Endothelial cell of umbilical vein (primary cell): ENCODE measurements at regions not wholly inside any gene's neighbourhood (a gene's known extent, or its start where the extent isn't known, plus 50 kb on each side); places are given as distances from the start of the nearest gene placed in this dataset.

Experiments used
- BruUV-seq: library from RNA; stranded (reverse); fragments of 400-500 nt; replicated peaks from 2 replicates; lab custom pipeline; 2021; lab: Mats Ljungman, UMichigan
- CTCF ChIA-PET: fragments of 300-600, 350-600 bp; sonication (Branson Sonifier 250); formaldehyde crosslinking; loops from one replicate; lab custom pipeline; 2021; ENCODE audit warnings: antibody characterized with exemption, inconsistent platforms; lab: Charles Lee
- POLR2A ChIA-PET: fragments of 300-600, 350-600 bp; sonication (Branson Sonifier 250); formaldehyde crosslinking; loops from one replicate; lab custom pipeline; 2021; ENCODE audit warnings: antibody characterized with exemption, inconsistent platforms; lab: Charles Lee
- DNase-seq: peaks from one replicate; pipeline ENCODE4 v3.0.0-alpha.2; 2011; ENCODE audit warnings: low read depth, low spot score
- FAIRE-seq: peaks from 2 replicates; lab custom pipeline; 2011; peaks lifted over from hg19 to GRCh38; lab: Jason Lieb, UNC
- H2AFZ ChIP-seq: 2 replicates; pipeline ENCODE4 v1.6.0; 2012; ENCODE audit warnings: low read depth, low read length, control low read depth, inconsistent platforms
- H3K27ac ChIP-seq: 2 replicates; pipeline ENCODE4 v1.5.1; 2011; ENCODE audit warnings: low read depth, mild to moderate bottlenecking, control low read depth, low read length, moderate library complexity; ENCODE audit not compliant: insufficient read depth
- H3K27me3 ChIP-seq, 2 experiments: 2 replicates each; pipeline versions ENCODE4 v1.6.0 to v1.6.1; 2011; ENCODE audit warnings: low read length in 2 of 2, mixed read lengths in 1 of 2; ENCODE audit not compliant: control insufficient read depth in 2 of 2, insufficient read depth in 2 of 2
- H3K36me3 ChIP-seq, 2 experiments: 2 replicates in 1 of 2; 3 replicates in 1 of 2; pipeline ENCODE4 v1.5.1; 2011; ENCODE audit warnings: low read length in 2 of 2, mild to moderate bottlenecking in 1 of 2, moderate library complexity in 1 of 2; ENCODE audit not compliant: control insufficient read depth in 2 of 2, insufficient read depth in 2 of 2; ENCODE audit errors: extremely low read depth in 1 of 2
- H3K4me1 ChIP-seq: 3 replicates; pipeline ENCODE4 v1.5.1; 2011; ENCODE audit warnings: mild to moderate bottlenecking, low read length; ENCODE audit not compliant: control insufficient read depth, insufficient read depth; ENCODE audit errors: extremely low read depth
- H3K4me2 ChIP-seq: 2 replicates; pipeline ENCODE4 v1.6.1; 2011; ENCODE audit warnings: low read length, control low read depth, mixed read lengths; ENCODE audit not compliant: insufficient read depth
- H3K4me3 ChIP-seq, 3 experiments: fragments of 200-600 bp in 1 of 3; sonication (generic), shearing (Covaris generic) in 1 of 3; replicated peaks in 1 of 3; 2 replicates each; pipeline ENCODE4 v1.5.1; 2011 to 2016; ENCODE audit warnings: control low read depth in 3 of 3, low read length in 3 of 3, mild to moderate bottlenecking in 2 of 3, inconsistent platforms in 1 of 3, low read depth in 1 of 3, moderate library complexity in 1 of 3; ENCODE audit not compliant: insufficient read depth in 1 of 3
- H3K79me2 ChIP-seq: 2 replicates; pipeline ENCODE4 v1.6.0; 2012; ENCODE audit warnings: low read length, inconsistent platforms; ENCODE audit not compliant: control insufficient read depth, insufficient read depth
- H3K9ac ChIP-seq: replicated peaks from 2 replicates; pipeline ENCODE3; 2011; ENCODE audit warnings: low read length, control low read depth; ENCODE audit not compliant: insufficient read depth; ENCODE audit errors: extremely low read depth
- H3K9me1 ChIP-seq: replicated peaks from 3 replicates; pipeline ENCODE4 v1.6.0; 2011; ENCODE audit warnings: mild to moderate bottlenecking, low read length; ENCODE audit not compliant: control insufficient read depth, insufficient read depth; ENCODE audit errors: extremely low read depth
- H3K9me3 ChIP-seq: replicated peaks from 2 replicates; pipeline ENCODE4 v1.5.1; 2012; ENCODE audit warnings: low read length, inconsistent platforms; ENCODE audit not compliant: control insufficient read depth, insufficient read depth
- H4K20me1 ChIP-seq: replicated peaks from 2 replicates; pipeline ENCODE3; 2011; ENCODE audit warnings: mild to moderate bottlenecking, low read length; ENCODE audit not compliant: control insufficient read depth, insufficient read depth; ENCODE audit errors: extremely low read depth
- EZH2 ChIP-seq: IDR thresholded peaks from 2 replicates; pipeline ENCODE4 v1.6.1; 2012; ENCODE audit warnings: borderline replicate concordance, low read depth, mild to moderate bottlenecking, moderate library complexity, low read length, inconsistent platforms; ENCODE audit not compliant: severe bottlenecking
- FOS ChIP-seq: IDR thresholded peaks from 2 replicates; pipeline ENCODE4 v1.6.1; 2011; ENCODE audit warnings: mild to moderate bottlenecking, low read length, moderate library complexity, borderline replicate concordance; ENCODE audit not compliant: insufficient read depth
- GATA2 ChIP-seq: IDR thresholded peaks from 2 replicates; pipeline ENCODE4 v1.7.0; 2011; ENCODE audit warnings: low read depth, mild to moderate bottlenecking, moderate library complexity, mixed read lengths, low read length; ENCODE audit not compliant: insufficient read length, insufficient read depth
- JUN ChIP-seq: IDR thresholded peaks from 2 replicates; pipeline ENCODE4 v1.6.1; 2011; ENCODE audit warnings: borderline replicate concordance, low read depth; ENCODE audit not compliant: insufficient read length, insufficient read depth
- MYC ChIP-seq: IDR thresholded peaks from one replicate; pipeline ENCODE4 v1.6.1; 2011; ENCODE audit warnings: mild to moderate bottlenecking, low read depth, low read length
- POLR2A ChIP-seq: IDR thresholded peaks from 2 replicates; pipeline ENCODE4 v1.6.1; 2012; ENCODE audit warnings: low read depth, mild to moderate bottlenecking, control low read depth, low read length
- POLR2AphosphoS5 ChIP-seq: IDR thresholded peaks from 2 replicates; pipeline ENCODE4 v1.6.1; 2012; ENCODE audit warnings: low read depth, mild to moderate bottlenecking, control low read depth, low read length, moderate library complexity; ENCODE audit not compliant: insufficient read depth
- dilution Hi-C: fragments of 300-500 bp; cut with MboI; formaldehyde crosslinking; loops from one replicate; pipeline ENCODE4 v1.15.0; 2019; ENCODE audit warnings: low sequenced_read_pairs; ENCODE audit not compliant: extremely low pct_ligation_motif_present
- intact Hi-C: fragments of 100-400 bp; cut with micrococcal nuclease; formaldehyde crosslinking; loops from one replicate; pipeline ENCODE4 v1.10.0; 2022
- TF ChIP-seq, protein P1 (sequence below), 2 donors: IDR thresholded peaks; 1 replicate in 1 of 2; 2 replicates in 1 of 2; pipeline ENCODE4 v1.5.1; 2011; ENCODE audit warnings: low read length in 2 of 2, mild to moderate bottlenecking in 2 of 2, moderate library complexity in 2 of 2, control low read depth in 1 of 2, inconsistent platforms in 1 of 2, low read depth in 1 of 2; ENCODE audit not compliant: insufficient read depth in 1 of 2; ENCODE audit errors: extremely low read depth in 1 of 2
- TF ChIP-seq, protein P2 (sequence below): IDR thresholded peaks from 2 replicates; pipeline ENCODE4 v1.6.1; 2011; ENCODE audit not compliant: insufficient read depth, insufficient read length

DNA sequence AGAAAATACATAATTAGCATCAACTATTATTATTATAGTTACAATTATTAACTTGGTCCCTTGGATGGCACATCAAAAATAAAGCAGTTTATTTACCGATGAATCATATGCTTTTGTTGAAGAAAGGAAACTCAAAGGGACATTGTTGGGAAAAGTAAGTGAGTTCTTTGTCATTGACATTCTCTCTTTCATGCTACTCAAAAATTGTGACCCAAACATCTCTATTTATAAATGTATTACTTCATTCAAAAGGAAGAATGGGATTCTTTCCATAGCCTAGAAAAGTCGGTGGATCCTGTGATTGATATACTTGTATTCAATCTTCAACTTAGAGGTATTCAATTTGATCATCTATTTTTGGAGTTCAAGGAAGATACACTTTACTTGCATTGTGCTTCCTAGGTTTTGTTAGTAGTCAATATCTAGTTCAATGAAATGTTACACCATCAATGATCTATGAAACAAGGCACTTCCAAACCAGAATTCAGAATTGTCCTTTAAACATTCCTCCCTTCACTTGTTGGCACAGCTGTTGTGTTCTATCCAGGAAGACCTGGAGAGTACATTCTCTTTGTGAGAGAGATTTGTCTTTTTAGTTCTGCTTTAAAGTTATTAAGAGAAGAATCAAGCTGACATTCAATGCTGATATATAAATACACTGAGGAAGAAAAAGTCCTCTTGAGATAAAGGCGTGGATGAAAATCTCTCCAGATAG is 235.2 kb downstream of the TMEM26 start:
- H3K36me3 ChIP-seq = no peaks in the 10 kb centered on the region
- H4K20me1 ChIP-seq = no peaks in the 10 kb centered on the region
- H2AFZ ChIP-seq = no peak overlapping the region
- H3K27ac ChIP-seq = no peak overlapping the region
- TF ChIP-seq MYC = no peak
- TF ChIP-seq, protein P1, sequence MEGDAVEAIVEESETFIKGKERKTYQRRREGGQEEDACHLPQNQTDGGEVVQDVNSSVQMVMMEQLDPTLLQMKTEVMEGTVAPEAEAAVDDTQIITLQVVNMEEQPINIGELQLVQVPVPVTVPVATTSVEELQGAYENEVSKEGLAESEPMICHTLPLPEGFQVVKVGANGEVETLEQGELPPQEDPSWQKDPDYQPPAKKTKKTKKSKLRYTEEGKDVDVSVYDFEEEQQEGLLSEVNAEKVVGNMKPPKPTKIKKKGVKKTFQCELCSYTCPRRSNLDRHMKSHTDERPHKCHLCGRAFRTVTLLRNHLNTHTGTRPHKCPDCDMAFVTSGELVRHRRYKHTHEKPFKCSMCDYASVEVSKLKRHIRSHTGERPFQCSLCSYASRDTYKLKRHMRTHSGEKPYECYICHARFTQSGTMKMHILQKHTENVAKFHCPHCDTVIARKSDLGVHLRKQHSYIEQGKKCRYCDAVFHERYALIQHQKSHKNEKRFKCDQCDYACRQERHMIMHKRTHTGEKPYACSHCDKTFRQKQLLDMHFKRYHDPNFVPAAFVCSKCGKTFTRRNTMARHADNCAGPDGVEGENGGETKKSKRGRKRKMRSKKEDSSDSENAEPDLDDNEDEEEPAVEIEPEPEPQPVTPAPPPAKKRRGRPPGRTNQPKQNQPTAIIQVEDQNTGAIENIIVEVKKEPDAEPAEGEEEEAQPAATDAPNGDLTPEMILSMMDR (IDR thresholded peaks at IDR 0.05; ENCODE audit: extremely low read depth in 1 of 2, insufficient read depth in 1 of 2, low read depth in 1 of 2, low read length in 2 of 2) = no peak
- FAIRE-seq (no peak), DNase-seq (no peak)
- no peak overlapping the region for H3K4me2 ChIP-seq
- intact Hi-C loops = no loop called here
- BruUV-seq = no TSS peak
- H3K9me3 ChIP-seq = no peaks in the 10 kb centered on the region
- H3K4me1 ChIP-seq = no peaks in the 10 kb centered on the region
- no peak overlapping the region for H3K9ac ChIP-seq
- H3K79me2 ChIP-seq = no peaks in the 10 kb centered on the region
- no peaks in the 10 kb centered on the region for H3K9me1 ChIP-seq
- POLR2A ChIA-PET = no interaction called here
- H3K4me3 ChIP-seq = no peak overlapping the region
- H3K27me3 ChIP-seq = no peaks in the 10 kb centered on the region
- dilution Hi-C loops = no loop called here
- CTCF ChIA-PET = no interaction called here

DNA sequence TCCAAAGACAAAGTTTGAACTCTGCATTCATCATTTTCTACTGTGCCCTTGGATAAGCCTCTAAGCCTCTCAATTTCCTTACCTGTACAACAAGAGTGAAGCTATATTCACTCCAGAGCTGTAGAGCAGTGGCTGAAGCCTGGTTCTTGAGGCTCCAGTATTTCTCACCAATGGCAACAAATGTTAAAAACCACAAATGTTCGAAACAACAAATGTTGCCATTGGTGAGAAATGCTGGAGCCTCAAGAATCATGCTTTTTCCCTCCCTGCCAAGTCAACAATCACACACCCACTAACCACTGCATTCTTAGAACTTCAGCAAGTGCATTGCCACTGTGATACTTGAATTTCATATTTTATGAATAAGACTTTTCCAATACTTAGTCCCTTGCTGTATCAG is 237.9 kb downstream of the TMEM26 start:
- FAIRE-seq (no peak), DNase-seq (no peak)
- ChIA-PET POLR2A (no interaction called here), CTCF (interaction anchor here (0.8 kb wide), 1 partner anchor 9 kb away, joined by 3 read pairs; no protein-coding TSS in a partner anchor)
- no peak overlapping the region for H3K4me2 ChIP-seq
- no peak overlapping the region for H3K9ac ChIP-seq
- H3K79me2 ChIP-seq = no peaks in the 10 kb centered on the region
- no peak overlapping the region for H2AFZ ChIP-seq
- no peaks in the 10 kb centered on the region for H3K9me3 ChIP-seq
- TF ChIP-seq, protein P1 (IDR thresholded peaks at IDR 0.05; ENCODE audit: extremely low read depth in 1 of 2, insufficient read depth in 1 of 2, low read depth in 1 of 2, low read length in 2 of 2) = no peak
- TF ChIP-seq EZH2 = no peak
- no peak for TF ChIP-seq JUN
- no peak for TF ChIP-seq POLR2AphosphoS5
- no peak for TF ChIP-seq POLR2A
- TF ChIP-seq MYC = no peak
- no peak for TF ChIP-seq FOS
- no peak for TF ChIP-seq GATA2
- TF ChIP-seq, protein P2, sequence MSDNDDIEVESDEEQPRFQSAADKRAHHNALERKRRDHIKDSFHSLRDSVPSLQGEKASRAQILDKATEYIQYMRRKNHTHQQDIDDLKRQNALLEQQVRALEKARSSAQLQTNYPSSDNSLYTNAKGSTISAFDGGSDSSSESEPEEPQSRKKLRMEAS = no peak
- no peaks in the 10 kb centered on the region for H3K4me1 ChIP-seq
- dilution Hi-C loops (no loop called here), intact Hi-C loops (no loop called here)
- no peak overlapping the region for H3K4me3 ChIP-seq
- BruUV-seq = no TSS peak
- H3K27ac ChIP-seq = no peak overlapping the region
- no peaks in the 10 kb centered on the region for H4K20me1 ChIP-seq
- no peaks in the 10 kb centered on the region for H3K9me1 ChIP-seq
- no peaks in the 10 kb centered on the region for H3K27me3 ChIP-seq
- no peaks in the 10 kb centered on the region for H3K36me3 ChIP-seq
